Endothelial cell (in vitro differentiated cells): ENCODE measurements at regions not wholly inside any gene's neighbourhood (a gene's known extent, or its start where the extent isn't known, plus 50 kb on each side); places are given as distances from the start of the nearest gene placed in this dataset.

ENCODE experiments used
- DNase-seq: peaks from one replicate; pipeline ENCODE4 v3.0.0; 2021; ENCODE audit warnings: low spot score
- H3K27ac Mint-ChIP-seq: one replicate; pipeline ENCODE4 v1.8.0; 2021; ENCODE audit warnings: mixed read lengths, inconsistent platforms; ENCODE audit not compliant: unreplicated experiment
- H3K27me3 Mint-ChIP-seq: one replicate; pipeline ENCODE4 v1.8.0; 2021; ENCODE audit warnings: mild to moderate bottlenecking, moderate library complexity, mixed read lengths, inconsistent platforms; ENCODE audit not compliant: unreplicated experiment
- H3K36me3 Mint-ChIP-seq: one replicate; pipeline ENCODE4 v1.8.0; 2021; ENCODE audit warnings: mild to moderate bottlenecking, low read depth, mixed read lengths, inconsistent platforms; ENCODE audit not compliant: unreplicated experiment
- H3K4me1 Mint-ChIP-seq: one replicate; pipeline ENCODE4 v1.8.0; 2021; ENCODE audit warnings: mild to moderate bottlenecking, mixed read lengths, inconsistent platforms; ENCODE audit not compliant: unreplicated experiment
- H3K4me3 Mint-ChIP-seq: one replicate; pipeline ENCODE4 v1.8.0; 2021; ENCODE audit warnings: mild to moderate bottlenecking, mixed read lengths, inconsistent platforms; ENCODE audit not compliant: unreplicated experiment
- H3K9me3 Mint-ChIP-seq: one replicate; pipeline ENCODE4 v1.8.0; 2021; ENCODE audit warnings: mixed read lengths, inconsistent platforms; ENCODE audit not compliant: unreplicated experiment
- TF ChIP-seq, protein P1 (sequence below): fragments of 200-600 bp; sonication (generic); IDR thresholded peaks from one replicate; pipeline ENCODE4 v1.5.0; 2021; ENCODE audit warnings: antibody characterized with exemption; ENCODE audit not compliant: unreplicated experiment

- no peak overlapping the region for H3K27ac Mint-ChIP-seq
- H3K9me3 Mint-ChIP-seq: no peaks in the 10 kb centered on the region
- no peaks in the 10 kb centered on the region for H3K36me3 Mint-ChIP-seq
- H3K4me3 Mint-ChIP-seq: no peak overlapping the region
- no peaks in the 10 kb centered on the region for H3K27me3 Mint-ChIP-seq
- no peaks in the 10 kb centered on the region for H3K4me1 Mint-ChIP-seq
- TF ChIP-seq, protein P1, sequence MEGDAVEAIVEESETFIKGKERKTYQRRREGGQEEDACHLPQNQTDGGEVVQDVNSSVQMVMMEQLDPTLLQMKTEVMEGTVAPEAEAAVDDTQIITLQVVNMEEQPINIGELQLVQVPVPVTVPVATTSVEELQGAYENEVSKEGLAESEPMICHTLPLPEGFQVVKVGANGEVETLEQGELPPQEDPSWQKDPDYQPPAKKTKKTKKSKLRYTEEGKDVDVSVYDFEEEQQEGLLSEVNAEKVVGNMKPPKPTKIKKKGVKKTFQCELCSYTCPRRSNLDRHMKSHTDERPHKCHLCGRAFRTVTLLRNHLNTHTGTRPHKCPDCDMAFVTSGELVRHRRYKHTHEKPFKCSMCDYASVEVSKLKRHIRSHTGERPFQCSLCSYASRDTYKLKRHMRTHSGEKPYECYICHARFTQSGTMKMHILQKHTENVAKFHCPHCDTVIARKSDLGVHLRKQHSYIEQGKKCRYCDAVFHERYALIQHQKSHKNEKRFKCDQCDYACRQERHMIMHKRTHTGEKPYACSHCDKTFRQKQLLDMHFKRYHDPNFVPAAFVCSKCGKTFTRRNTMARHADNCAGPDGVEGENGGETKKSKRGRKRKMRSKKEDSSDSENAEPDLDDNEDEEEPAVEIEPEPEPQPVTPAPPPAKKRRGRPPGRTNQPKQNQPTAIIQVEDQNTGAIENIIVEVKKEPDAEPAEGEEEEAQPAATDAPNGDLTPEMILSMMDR: no peak
- no peak for DNase-seq
These were observed 384.4 kb downstream of the DLEU7 start for GRCh38 chr13:50459046-50459445.

GRCh38 chr13:50459658-50460057, 383.8 kb downstream of the DLEU7 start:
- Mint-ChIP-seq H3K27ac (no peak overlapping the region), H3K36me3 (no peaks in the 10 kb centered on the region), H3K4me1 (no peaks in the 10 kb centered on the region), H3K9me3 (no peaks in the 10 kb centered on the region), H3K27me3 (no peaks in the 10 kb centered on the region), H3K4me3 (no peak overlapping the region)
- TF ChIP-seq, protein P1: no peak
- DNase-seq: no peak

GRCh38 chr13:50460358-50460757, 383.1 kb downstream of the DLEU7 start:
- H3K27me3 Mint-ChIP-seq: no peaks in the 10 kb centered on the region
- no peak for DNase-seq
- H3K36me3 Mint-ChIP-seq: no peaks in the 10 kb centered on the region
- H3K9me3 Mint-ChIP-seq: no peaks in the 10 kb centered on the region
- TF ChIP-seq, protein P1: no peak
- H3K27ac Mint-ChIP-seq: no peak overlapping the region
- H3K4me3 Mint-ChIP-seq: no peak overlapping the region
- no peaks in the 10 kb centered on the region for H3K4me1 Mint-ChIP-seq

- TF ChIP-seq, protein P1: no peak
- no peak overlapping the region for H3K27ac Mint-ChIP-seq
- H3K36me3 Mint-ChIP-seq: no peaks in the 10 kb centered on the region
- no peaks in the 10 kb centered on the region for H3K4me1 Mint-ChIP-seq
- no peaks in the 10 kb centered on the region for H3K27me3 Mint-ChIP-seq
- no peaks in the 10 kb centered on the region for H3K9me3 Mint-ChIP-seq
- no peak for DNase-seq
- H3K4me3 Mint-ChIP-seq: no peak overlapping the region
These were observed 382.3 kb downstream of the DLEU7 start for GRCh38 chr13:50461189-50461588.

DNA sequence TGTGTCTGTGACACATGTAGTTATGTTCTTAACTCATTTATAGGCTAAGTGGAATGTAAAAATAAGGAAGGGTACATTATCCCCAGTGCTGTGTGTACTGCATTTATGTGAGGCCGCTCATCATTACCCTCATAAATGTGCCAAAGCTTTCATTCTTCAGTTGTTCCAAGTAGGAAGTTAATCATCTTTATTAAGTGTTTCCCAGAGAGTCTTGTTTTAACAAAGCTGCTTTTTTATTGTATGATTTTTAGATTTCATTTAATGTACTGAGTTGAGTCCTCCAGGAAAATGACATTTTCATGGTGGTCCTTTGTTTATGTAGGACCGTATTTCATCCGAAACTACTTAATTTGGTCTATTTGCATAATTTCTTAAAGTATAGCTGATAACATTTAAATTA, 379.8 kb downstream of the DLEU7 start:
- no peaks in the 10 kb centered on the region for H3K9me3 Mint-ChIP-seq
- H3K4me1 Mint-ChIP-seq: peaks cover 12% of the 10 kb centered on the region
- DNase-seq: no peak
- H3K4me3 Mint-ChIP-seq: no peak overlapping the region
- H3K27me3 Mint-ChIP-seq: no peaks in the 10 kb centered on the region
- TF ChIP-seq, protein P1: no peak
- H3K36me3 Mint-ChIP-seq: no peaks in the 10 kb centered on the region
- H3K27ac Mint-ChIP-seq: no peak overlapping the region
